Fibroblast of lung (primary cell): ENCODE measurements at regions not wholly inside any gene's neighbourhood (a gene's known extent, or its start where the extent isn't known, plus 50 kb on each side); places are given as distances from the start of the nearest gene placed in this dataset.
"Not testable (repeated sequence)": the region's sequence is repeated elsewhere in the genome, so short reads cannot be mapped to it uniquely, and the experiment has no call there.

ENCODE experiments used
- DNase-seq, 2 donors: peaks; one replicate each; pipeline versions ENCODE4 v3.0.0 to v3.0.0-alpha.2; 2010; ENCODE audit warnings: low read depth in 2 of 2
- H2AFZ ChIP-seq: 2 replicates; pipeline ENCODE4 v1.5.1; 2012; ENCODE audit warnings: low read length, control low read depth, inconsistent platforms
- H3K27ac ChIP-seq: 2 replicates; pipeline ENCODE4 v1.5.1; 2011; ENCODE audit warnings: low read length, control low read depth; ENCODE audit not compliant: insufficient read depth
- H3K27me3 ChIP-seq: 2 replicates; pipeline ENCODE4 v1.5.1; 2011; ENCODE audit warnings: mild to moderate bottlenecking, low read length; ENCODE audit not compliant: control insufficient read depth, insufficient read depth
- H3K36me3 ChIP-seq: 2 replicates; pipeline ENCODE4 v1.5.1; 2011; ENCODE audit warnings: low read length; ENCODE audit not compliant: control insufficient read depth, insufficient read depth
- H3K4me1 ChIP-seq: 2 replicates; pipeline ENCODE4 v1.5.1; 2011; ENCODE audit warnings: low read length; ENCODE audit not compliant: control insufficient read depth, insufficient read depth; ENCODE audit errors: extremely low read depth
- H3K4me2 ChIP-seq: 2 replicates; pipeline ENCODE4 v1.5.1; 2011; ENCODE audit warnings: low read length, control low read depth; ENCODE audit not compliant: insufficient read depth; ENCODE audit errors: extremely low read depth
- H3K4me3 ChIP-seq, 4 experiments: fragments of 200-600 bp in 1 of 4; sonication (generic) in 1 of 4; replicated peaks in 1 of 4; 2 replicates each; pipeline ENCODE4 v1.5.1; 2011 to 2016; ENCODE audit warnings: low read length in 4 of 4, low read depth in 3 of 4, mild to moderate bottlenecking in 3 of 4, control low read depth in 2 of 4, inconsistent platforms in 1 of 4, mixed read lengths in 1 of 4; ENCODE audit not compliant: insufficient read depth in 1 of 4; ENCODE audit errors: control extremely low read depth in 1 of 4
- H3K79me2 ChIP-seq: 2 replicates; pipeline ENCODE4 v1.5.1; 2012; ENCODE audit warnings: mild to moderate bottlenecking, low read length, inconsistent platforms; ENCODE audit not compliant: control insufficient read depth, insufficient read depth
- H3K9ac ChIP-seq: 2 replicates; pipeline ENCODE4 v1.5.1; 2011; ENCODE audit warnings: mild to moderate bottlenecking, low read length, control low read depth; ENCODE audit not compliant: insufficient read depth
- H3K9me3 ChIP-seq: 2 replicates; pipeline ENCODE4 v1.5.1; 2012; ENCODE audit warnings: low read depth, low read length; ENCODE audit not compliant: control insufficient read depth, insufficient read depth
- H4K20me1 ChIP-seq: 2 replicates; pipeline ENCODE4 v1.5.1; 2011; ENCODE audit warnings: low read length; ENCODE audit not compliant: control insufficient read depth, insufficient read depth; ENCODE audit errors: extremely low read depth
- EZH2 ChIP-seq: IDR thresholded peaks from 2 replicates; pipeline ENCODE4 v1.5.1; 2012; ENCODE audit warnings: low read length, control low read depth, mild to moderate bottlenecking; ENCODE audit errors: missing control alignments
- TF ChIP-seq, protein P1 (sequence below), 2 donors: IDR thresholded peaks in 1 of 2; conservative IDR thresholded peaks in 1 of 2; 1 replicate in 1 of 2; 2 replicates in 1 of 2; pipeline ENCODE4 v1.5.1; 2011 to 2012; ENCODE audit warnings: low read length in 2 of 2, control low read depth in 1 of 2, inconsistent platforms in 1 of 2, low read depth in 1 of 2, mild to moderate bottlenecking in 1 of 2

DNA sequence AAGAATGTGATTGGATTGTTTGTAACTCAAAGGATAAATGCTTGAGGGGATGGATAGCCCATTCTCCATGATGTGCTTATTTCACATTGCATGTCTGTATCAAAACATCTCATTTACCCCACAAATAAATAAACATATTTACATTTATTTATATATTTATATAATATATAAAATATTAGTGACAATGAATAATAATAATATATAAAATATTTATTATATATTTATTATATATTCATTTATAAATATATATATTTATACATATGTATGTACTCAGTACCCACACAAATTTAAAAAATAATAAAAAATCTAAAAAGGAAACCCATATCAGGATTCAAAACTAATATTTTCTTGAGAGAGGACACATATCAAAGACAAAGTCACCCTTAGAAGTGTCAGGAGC is 429.9 kb downstream of the KCNJ2 start:
- no peak overlapping the region for H3K9ac ChIP-seq
- H3K4me1 ChIP-seq, result no peaks in the 10 kb centered on the region
- H4K20me1 ChIP-seq, result no peaks in the 10 kb centered on the region
- H2AFZ ChIP-seq, result no peak overlapping the region
- H3K4me2 ChIP-seq, result no peak overlapping the region
- H3K4me3 ChIP-seq, result no peak overlapping the region
- no peak for TF ChIP-seq EZH2
- TF ChIP-seq, protein P1, sequence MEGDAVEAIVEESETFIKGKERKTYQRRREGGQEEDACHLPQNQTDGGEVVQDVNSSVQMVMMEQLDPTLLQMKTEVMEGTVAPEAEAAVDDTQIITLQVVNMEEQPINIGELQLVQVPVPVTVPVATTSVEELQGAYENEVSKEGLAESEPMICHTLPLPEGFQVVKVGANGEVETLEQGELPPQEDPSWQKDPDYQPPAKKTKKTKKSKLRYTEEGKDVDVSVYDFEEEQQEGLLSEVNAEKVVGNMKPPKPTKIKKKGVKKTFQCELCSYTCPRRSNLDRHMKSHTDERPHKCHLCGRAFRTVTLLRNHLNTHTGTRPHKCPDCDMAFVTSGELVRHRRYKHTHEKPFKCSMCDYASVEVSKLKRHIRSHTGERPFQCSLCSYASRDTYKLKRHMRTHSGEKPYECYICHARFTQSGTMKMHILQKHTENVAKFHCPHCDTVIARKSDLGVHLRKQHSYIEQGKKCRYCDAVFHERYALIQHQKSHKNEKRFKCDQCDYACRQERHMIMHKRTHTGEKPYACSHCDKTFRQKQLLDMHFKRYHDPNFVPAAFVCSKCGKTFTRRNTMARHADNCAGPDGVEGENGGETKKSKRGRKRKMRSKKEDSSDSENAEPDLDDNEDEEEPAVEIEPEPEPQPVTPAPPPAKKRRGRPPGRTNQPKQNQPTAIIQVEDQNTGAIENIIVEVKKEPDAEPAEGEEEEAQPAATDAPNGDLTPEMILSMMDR (conservative IDR thresholded peaks at IDR 0.05 in 1 of 2, IDR thresholded peaks at IDR 0.05 in 1 of 2; ENCODE audit: low read depth in 1 of 2, low read length in 2 of 2), result no peak
- H3K79me2 ChIP-seq, result no peaks in the 10 kb centered on the region
- H3K9me3 ChIP-seq, result no peaks in the 10 kb centered on the region
- H3K36me3 ChIP-seq, result no peaks in the 10 kb centered on the region
- no peak overlapping the region for H3K27ac ChIP-seq
- no peak for DNase-seq
- H3K27me3 ChIP-seq, result no peaks in the 10 kb centered on the region

DNA sequence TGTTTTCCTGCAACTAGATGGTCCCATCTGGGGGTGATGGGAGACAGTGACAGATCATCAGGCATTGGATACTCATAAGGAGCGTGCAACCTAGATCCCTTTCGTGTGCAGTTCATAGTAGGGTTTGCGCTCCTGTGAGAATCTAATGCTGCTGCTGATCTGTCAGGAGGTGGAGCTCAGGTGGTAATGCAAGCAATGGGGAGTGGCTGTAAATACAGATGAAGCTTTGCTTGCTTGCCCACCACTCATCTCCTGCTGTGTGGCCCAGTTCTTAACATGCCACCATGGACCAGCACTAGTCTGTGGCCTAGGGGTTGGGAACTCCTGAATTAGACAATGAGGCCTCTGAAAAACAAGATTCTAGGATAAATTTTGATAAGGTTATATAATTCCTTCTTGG is 430.6 kb downstream of the KCNJ2 start:
- not testable (repeated sequence) for H3K79me2 ChIP-seq, H3K4me3 ChIP-seq, H3K4me2 ChIP-seq, H3K9ac ChIP-seq, DNase-seq, H4K20me1 ChIP-seq, H3K27me3 ChIP-seq, H3K36me3 ChIP-seq, H3K9me3 ChIP-seq, H3K4me1 ChIP-seq, H2AFZ ChIP-seq, H3K27ac ChIP-seq

DNA sequence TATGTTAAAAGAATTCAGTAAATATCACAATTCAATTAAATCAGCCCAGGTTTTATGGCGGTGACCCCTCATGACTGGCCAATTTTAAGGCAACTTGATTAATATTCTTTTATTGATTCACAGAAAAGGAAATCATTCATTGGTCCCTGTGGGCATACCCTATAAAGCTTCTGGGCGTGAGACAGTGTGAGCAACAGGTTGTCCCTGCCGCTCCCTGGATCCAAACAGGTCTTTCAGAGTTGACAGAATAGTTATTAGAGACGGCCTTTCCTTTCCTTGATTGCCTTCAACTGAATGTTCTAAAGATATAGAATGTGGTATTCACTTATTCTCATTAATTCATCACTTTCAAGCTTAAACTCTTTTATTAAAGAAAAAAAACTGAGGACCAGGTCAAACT is 433.9 kb downstream of the KCNJ2 start:
- Histone ChIP-seq H3K27me3 (no peaks in the 10 kb centered on the region), H3K4me2 (no peak overlapping the region), H3K36me3 (no peaks in the 10 kb centered on the region), H3K4me1 (no peaks in the 10 kb centered on the region), H3K4me3 (no peak overlapping the region), H3K79me2 (no peaks in the 10 kb centered on the region), H3K9me3 (no peaks in the 10 kb centered on the region), H3K27ac (no peak overlapping the region), H4K20me1 (no peaks in the 10 kb centered on the region), H2AFZ (no peak overlapping the region), H3K9ac (no peak overlapping the region)
- TF ChIP-seq, protein P1 (conservative IDR thresholded peaks at IDR 0.05 in 1 of 2, IDR thresholded peaks at IDR 0.05 in 1 of 2; ENCODE audit: low read depth in 1 of 2, low read length in 2 of 2), result no peak
- TF ChIP-seq EZH2, result no peak
- no peak for DNase-seq

- H4K20me1 ChIP-seq, result no peaks in the 10 kb centered on the region
- no peaks in the 10 kb centered on the region for H3K27me3 ChIP-seq
- H3K36me3 ChIP-seq, result no peaks in the 10 kb centered on the region
- H3K4me3 ChIP-seq, result no peak overlapping the region
- no peaks in the 10 kb centered on the region for H3K9me3 ChIP-seq
- H3K4me1 ChIP-seq, result no peaks in the 10 kb centered on the region
- DNase-seq, result no peak
- no peaks in the 10 kb centered on the region for H3K79me2 ChIP-seq
- H3K9ac ChIP-seq, result no peak overlapping the region
- H3K27ac ChIP-seq, result no peak overlapping the region
- H2AFZ ChIP-seq, result no peak overlapping the region
- TF ChIP-seq, protein P1 (conservative IDR thresholded peaks at IDR 0.05 in 1 of 2, IDR thresholded peaks at IDR 0.05 in 1 of 2; ENCODE audit: low read depth in 1 of 2, low read length in 2 of 2), result no peak
- TF ChIP-seq EZH2, result no peak
- no peak overlapping the region for H3K4me2 ChIP-seq
Measured at GRCh38 chr17:70604854-70605253, 435.5 kb downstream of the KCNJ2 start.
